HepG2 (cell line): ENCODE measurements at regions not wholly inside any gene's neighbourhood (a gene's known extent, or its start where the extent isn't known, plus 50 kb on each side); places are given as distances from the start of the nearest gene placed in this dataset.

Experiments used
- ATF6 ChIP-seq: sonication (generic); formaldehyde crosslinking; conservative IDR thresholded peaks from 2 replicates; pipeline ENCODE4 v1.4.0; 2020; ENCODE audit warnings: missing genetic modification reagents
- ZUFSP ChIP-seq: sonication (generic); formaldehyde crosslinking; IDR thresholded peaks from 2 replicates; pipeline ENCODE4 v1.9.0; 2021; ENCODE audit warnings: missing genetic modification reagents, mild to moderate bottlenecking, borderline replicate concordance

- TF ChIP-seq ATF6 (CRISPR knock-in tag) (no peak), ZUFSP (CRISPR knock-in tag) (no peak)
Measured at GRCh38 chr17:70307430-70308225, 138.3 kb downstream of the KCNJ2 start.
